ENCODE measurements at regions not wholly inside any gene's neighbourhood (a gene's known extent, or its start where the extent isn't known, plus 50 kb on each side); places are given as distances from the start of the nearest gene placed in this dataset.

- H3K9me3 Mint-ChIP-seq = peaks cover 22% of the 10 kb centered on the region
- H3K4me1 Mint-ChIP-seq = peaks cover 36% of the 10 kb centered on the region
- H3K4me3 Mint-ChIP-seq = no peak overlapping the region
- no peak for DNase-seq
- H3K27me3 Mint-ChIP-seq = peaks cover 2% of the 10 kb centered on the region
- intact Hi-C loops (cut with micrococcal nuclease) = no loop called here
- peak overlapping the region; percentile 15 for H3K27ac Mint-ChIP-seq
- H3K36me3 Mint-ChIP-seq (ENCODE audit: low read depth) = peaks cover 2% of the 10 kb centered on the region
These were observed 106.7 kb downstream of the TMEM30B start for GRCh38 chr14:61174441-61174891.

- Mint-ChIP-seq H3K4me1 (peaks cover 14% of the 10 kb centered on the region), H3K36me3 (ENCODE audit: low read depth) (peaks cover 2% of the 10 kb centered on the region), H3K4me3 (no peak overlapping the region), H3K27ac (no peak overlapping the region), H3K9me3 (peaks cover 16% of the 10 kb centered on the region), H3K27me3 (peaks cover 2% of the 10 kb centered on the region)
- DNase-seq = no peak
- intact Hi-C loops (cut with micrococcal nuclease) = no loop called here
These were observed 109.4 kb downstream of the TMEM30B start for GRCh38 chr14:61171727-61172126.

- Mint-ChIP-seq H3K36me3 (ENCODE audit: low read depth) (peaks cover 2% of the 10 kb centered on the region), H3K27ac (no peak overlapping the region), H3K9me3 (peaks cover 19% of the 10 kb centered on the region), H3K4me3 (no peak overlapping the region), H3K27me3 (peaks cover 7% of the 10 kb centered on the region), H3K4me1 (no peaks in the 10 kb centered on the region)
- no peak for DNase-seq
- intact Hi-C loops (cut with micrococcal nuclease) = no loop called here
These were observed 113.0 kb downstream of the TMEM30B start for GRCh38 chr14:61168141-61168540.

GRCh38 chr14:61167642-61168041 lies 113.5 kb downstream of the TMEM30B start:
- Mint-ChIP-seq H3K36me3 (ENCODE audit: low read depth) (no peaks in the 10 kb centered on the region), H3K27me3 (peaks cover 7% of the 10 kb centered on the region), H3K27ac (no peak overlapping the region), H3K4me3 (no peak overlapping the region), H3K9me3 (peaks cover 15% of the 10 kb centered on the region), H3K4me1 (no peaks in the 10 kb centered on the region)
- intact Hi-C loops (cut with micrococcal nuclease) = no loop called here
- DNase-seq = no peak

GRCh38 chr14:61160798-61161197 lies 120.3 kb downstream of the TMEM30B start:
- DNase-seq = no peak
- intact Hi-C loops (cut with micrococcal nuclease) = no loop called here
- H3K27ac Mint-ChIP-seq = no peak overlapping the region

GRCh38 chr14:61154641-61155040 lies 126.5 kb downstream of the TMEM30B start:
- no peak for DNase-seq
- Mint-ChIP-seq H3K4me1 (no peaks in the 10 kb centered on the region), H3K27me3 (peaks cover 2% of the 10 kb centered on the region), H3K9me3 (peaks cover 3% of the 10 kb centered on the region), H3K4me3 (no peak overlapping the region), H3K36me3 (ENCODE audit: low read depth) (no peaks in the 10 kb centered on the region), H3K27ac (no peak overlapping the region)
- intact Hi-C loops (cut with micrococcal nuclease) = no loop called here

More at GRCh38 chr14:61160798-61161197, 120.3 kb downstream of the TMEM30B start:
- H3K4me1 Mint-ChIP-seq = no peaks in the 10 kb centered on the region
- no peaks in the 10 kb centered on the region for H3K9me3 Mint-ChIP-seq
- peaks cover 4% of the 10 kb centered on the region for H3K27me3 Mint-ChIP-seq
- H3K36me3 Mint-ChIP-seq (ENCODE audit: low read depth) = no peaks in the 10 kb centered on the region
- H3K4me3 Mint-ChIP-seq = no peak overlapping the region

GRCh38 chr14:61153914-61154545 lies 127.1 kb downstream of the TMEM30B start:
- H3K9me3 Mint-ChIP-seq = peaks cover 3% of the 10 kb centered on the region
- H3K36me3 Mint-ChIP-seq (ENCODE audit: low read depth) = no peaks in the 10 kb centered on the region
- no peaks in the 10 kb centered on the region for H3K4me1 Mint-ChIP-seq
- H3K27ac Mint-ChIP-seq = no peak overlapping the region
- intact Hi-C loops (cut with micrococcal nuclease) = no loop called here
- no peak for DNase-seq
- H3K27me3 Mint-ChIP-seq = peaks cover 2% of the 10 kb centered on the region
- H3K4me3 Mint-ChIP-seq = no peak overlapping the region

- H3K4me1 Mint-ChIP-seq = no peaks in the 10 kb centered on the region
- H3K27ac Mint-ChIP-seq = no peak overlapping the region
- peaks cover 2% of the 10 kb centered on the region for H3K27me3 Mint-ChIP-seq
- H3K36me3 Mint-ChIP-seq (ENCODE audit: low read depth) = no peaks in the 10 kb centered on the region
- peaks cover 3% of the 10 kb centered on the region for H3K9me3 Mint-ChIP-seq
- intact Hi-C loops (cut with micrococcal nuclease) = no loop called here
- H3K4me3 Mint-ChIP-seq = no peak overlapping the region
- DNase-seq = no peak
These were observed 127.7 kb downstream of the TMEM30B start for GRCh38 chr14:61153431-61153830.

- peaks cover 3% of the 10 kb centered on the region for H3K9me3 Mint-ChIP-seq
- intact Hi-C loops (cut with micrococcal nuclease) = no loop called here
- no peaks in the 10 kb centered on the region for H3K36me3 Mint-ChIP-seq (ENCODE audit: low read depth)
- no peaks in the 10 kb centered on the region for H3K4me1 Mint-ChIP-seq
- H3K27me3 Mint-ChIP-seq = peaks cover 2% of the 10 kb centered on the region
- H3K27ac Mint-ChIP-seq = no peak overlapping the region
- DNase-seq = no peak
- H3K4me3 Mint-ChIP-seq = no peak overlapping the region
These were observed 128.2 kb downstream of the TMEM30B start for GRCh38 chr14:61152851-61153364.

GRCh38 chr14:61151251-61151650 lies 129.9 kb downstream of the TMEM30B start:
- no peaks in the 10 kb centered on the region for H3K36me3 Mint-ChIP-seq (ENCODE audit: low read depth)
- no peaks in the 10 kb centered on the region for H3K4me1 Mint-ChIP-seq
- no peak for DNase-seq
- H3K27ac Mint-ChIP-seq = no peak overlapping the region
- peaks cover 2% of the 10 kb centered on the region for H3K27me3 Mint-ChIP-seq
- intact Hi-C loops (cut with micrococcal nuclease) = no loop called here
- H3K4me3 Mint-ChIP-seq = no peak overlapping the region
- peaks cover 3% of the 10 kb centered on the region for H3K9me3 Mint-ChIP-seq

GRCh38 chr14:61150851-61151250 lies 130.3 kb downstream of the TMEM30B start:
- peaks cover 2% of the 10 kb centered on the region for H3K27me3 Mint-ChIP-seq
- no peak for DNase-seq
- H3K4me3 Mint-ChIP-seq = no peak overlapping the region
- intact Hi-C loops (cut with micrococcal nuclease) = no loop called here
- no peaks in the 10 kb centered on the region for H3K4me1 Mint-ChIP-seq
- H3K36me3 Mint-ChIP-seq (ENCODE audit: low read depth) = no peaks in the 10 kb centered on the region
- H3K9me3 Mint-ChIP-seq = peaks cover 3% of the 10 kb centered on the region
- H3K27ac Mint-ChIP-seq = no peak overlapping the region

GRCh38 chr14:61149896-61150295 lies 131.2 kb downstream of the TMEM30B start:
- intact Hi-C loops (cut with micrococcal nuclease) = no loop called here
- Mint-ChIP-seq H3K9me3 (peaks cover 7% of the 10 kb centered on the region), H3K27me3 (peaks cover 2% of the 10 kb centered on the region), H3K27ac (no peak overlapping the region), H3K4me1 (no peaks in the 10 kb centered on the region), H3K36me3 (ENCODE audit: low read depth) (no peaks in the 10 kb centered on the region), H3K4me3 (no peak overlapping the region)
- no peak for DNase-seq

- intact Hi-C loops (cut with micrococcal nuclease) = no loop called here
These were observed 132.3 kb downstream of the TMEM30B start for GRCh38 chr14:61148742-61149350.

GRCh38 chr14:61147831-61148549 lies 133.1 kb downstream of the TMEM30B start:
- Mint-ChIP-seq H3K4me1 (no peaks in the 10 kb centered on the region), H3K36me3 (ENCODE audit: low read depth) (peaks cover 2% of the 10 kb centered on the region), H3K9me3 (peaks cover 24% of the 10 kb centered on the region), H3K4me3 (no peak overlapping the region), H3K27me3 (peaks cover 2% of the 10 kb centered on the region), H3K27ac (no peak overlapping the region)
- intact Hi-C loops (cut with micrococcal nuclease) = no loop called here
- no peak for DNase-seq

More at GRCh38 chr14:61148742-61149350, 132.3 kb downstream of the TMEM30B start:
- Mint-ChIP-seq H3K27me3 (peaks cover 2% of the 10 kb centered on the region), H3K36me3 (ENCODE audit: low read depth) (peaks cover 2% of the 10 kb centered on the region), H3K4me1 (no peaks in the 10 kb centered on the region), H3K9me3 (peaks cover 15% of the 10 kb centered on the region), H3K4me3 (no peak overlapping the region), H3K27ac (no peak overlapping the region)
- DNase-seq = no peak

All from activated CD4-positive, alpha-beta T cell treated with anti-CD3 and anti-CD28 coated beads, Interleukin-2, amount 10 ng/mL, durations not matched to agents 24 days and 14 days (primary cell).